SU-DHL-6 (cell line): ENCODE measurements at regions not wholly inside any gene's neighbourhood (a gene's known extent, or its start where the extent isn't known, plus 50 kb on each side); places are given as distances from the start of the nearest gene placed in this dataset.

Experiments used
- H2AFZ ChIP-seq: fragments of 200-600 bp; sonication (generic); 2 replicates; pipeline ENCODE4 v1.6.1; 2014; ENCODE audit warnings: low read depth, mild to moderate bottlenecking, moderate library complexity, mixed read lengths, antibody characterized with exemption, low read length; ENCODE audit not compliant: severe bottlenecking
- H3F3A ChIP-seq: fragments of 200-600 bp; shearing (Covaris generic); 2 replicates; pipeline ENCODE4 v1.6.0; 2016; ENCODE audit warnings: antibody characterized with exemption, mild to moderate bottlenecking; ENCODE audit not compliant: insufficient read depth
- H3K27ac ChIP-seq: fragments of 200-600 bp; sonication (generic); 2 replicates; pipeline ENCODE4 v1.5.1; 2016; ENCODE audit warnings: low read depth, mild to moderate bottlenecking, low read length, moderate library complexity, mixed read lengths
- H3K27me3 ChIP-seq: fragments of 200-600 bp; sonication (generic), shearing (Covaris generic); 2 replicates; pipeline ENCODE4 v1.6.0; 2014; ENCODE audit warnings: mild to moderate bottlenecking, low read length
- H3K36me3 ChIP-seq: fragments of 200-600 bp; sonication (generic); 2 replicates; pipeline ENCODE4 v1.6.1; 2014; ENCODE audit warnings: mild to moderate bottlenecking, low read length, mixed read lengths
- H3K4me2 ChIP-seq: fragments of 300-600, 200-600 bp; shearing (Covaris generic), sonication (generic); 2 replicates; pipeline ENCODE4 v1.6.0; 2014; ENCODE audit warnings: low read length, low read depth, mild to moderate bottlenecking; ENCODE audit not compliant: poor library complexity, severe bottlenecking
- H3K4me3 ChIP-seq: fragments of 200-600 bp; sonication (generic); 2 replicates; pipeline ENCODE4 v1.5.1; 2014; ENCODE audit warnings: antibody characterized with exemption, low read length, mild to moderate bottlenecking, mixed read lengths; ENCODE audit not compliant: insufficient read depth, poor library complexity, severe bottlenecking
- H3K79me2 ChIP-seq: fragments of 200-600 bp; sonication (generic); 2 replicates; pipeline ENCODE4 v1.6.1; 2014; ENCODE audit warnings: mild to moderate bottlenecking, low read length, moderate library complexity; ENCODE audit not compliant: insufficient read depth
- H3K9ac ChIP-seq: fragments of 200-600 bp; sonication (generic); 2 replicates; pipeline ENCODE4 v1.7.0; 2014; ENCODE audit warnings: mild to moderate bottlenecking, low read length
- H3K9me2 ChIP-seq: fragments of 200-600 bp; sonication (generic); replicated peaks from 2 replicates; pipeline ENCODE4 v1.6.1; 2014; ENCODE audit warnings: low read length; ENCODE audit not compliant: insufficient read depth
- H3K9me3 ChIP-seq: fragments of 200-600 bp; sonication (generic); 2 replicates; pipeline ENCODE4 v1.6.1; 2014; ENCODE audit warnings: low read length, mixed read lengths; ENCODE audit not compliant: insufficient read depth
- H4K20me1 ChIP-seq: fragments of 200-600 bp; sonication (generic); 2 replicates; pipeline ENCODE4 v1.6.1; 2014; ENCODE audit warnings: low read depth, mild to moderate bottlenecking, antibody characterized with exemption, low read length, moderate library complexity, mixed read lengths
- CTCF ChIP-seq: fragments of 200-600 bp; sonication (generic); IDR thresholded peaks from one replicate; pipeline ENCODE4 v1.5.1; 2017; ENCODE audit warnings: antibody characterized with exemption, mild to moderate bottlenecking, low read length, moderate library complexity; ENCODE audit not compliant: insufficient read depth, poor library complexity, severe bottlenecking
- EZH2phosphoT487 ChIP-seq: fragments of 200-600 bp; sonication (generic), shearing (Covaris generic); conservative IDR thresholded peaks from 2 replicates; pipeline ENCODE4 v1.6.1; 2018; ENCODE audit warnings: mild to moderate bottlenecking, antibody characterized with exemption, low read length, moderate library complexity, mixed read lengths

GRCh38 chr5:82659115-82659514, 381.0 kb upstream of the RPS23 start:
- Histone ChIP-seq H3K4me3 (no peak overlapping the region), H3K27me3 (no peaks in the 10 kb centered on the region), H2AFZ (no peak overlapping the region), H3K79me2 (no peaks in the 10 kb centered on the region), H3K36me3 (no peaks in the 10 kb centered on the region), H3F3A (no peaks in the 10 kb centered on the region), H3K9me3 (no peaks in the 10 kb centered on the region), H3K27ac (no peak overlapping the region), H3K9ac (no peak overlapping the region), H3K9me2 (no peaks in the 10 kb centered on the region), H3K4me2 (no peak overlapping the region), H4K20me1 (no peaks in the 10 kb centered on the region)
- TF ChIP-seq EZH2phosphoT487 (no peak), CTCF (no peak)

- TF ChIP-seq EZH2phosphoT487, result no peak
- TF ChIP-seq CTCF, result no peak
- no peak overlapping the region for H3K4me3 ChIP-seq
Observed at GRCh38 chr5:82657033-82657699, 379.0 kb upstream of the RPS23 start.

GRCh38 chr5:82656341-82656761, 378.2 kb upstream of the RPS23 start:
- Histone ChIP-seq H3K36me3 (no peaks in the 10 kb centered on the region), H3K4me3 (no peak overlapping the region), H3K9ac (no peak overlapping the region), H3F3A (no peaks in the 10 kb centered on the region), H4K20me1 (no peaks in the 10 kb centered on the region), H3K27me3 (no peaks in the 10 kb centered on the region), H3K4me2 (no peak overlapping the region), H3K27ac (no peak overlapping the region), H3K9me2 (no peaks in the 10 kb centered on the region), H3K79me2 (no peaks in the 10 kb centered on the region), H2AFZ (no peak overlapping the region), H3K9me3 (no peaks in the 10 kb centered on the region)
- TF ChIP-seq EZH2phosphoT487 (no peak), CTCF (no peak)

More at GRCh38 chr5:82657033-82657699, 379.0 kb upstream of the RPS23 start:
- Histone ChIP-seq H3K27ac (no peak overlapping the region), H3K27me3 (no peaks in the 10 kb centered on the region), H3K9me2 (no peaks in the 10 kb centered on the region), H3K9ac (no peak overlapping the region), H4K20me1 (no peaks in the 10 kb centered on the region), H3K4me2 (no peak overlapping the region), H3K36me3 (no peaks in the 10 kb centered on the region), H3K79me2 (no peaks in the 10 kb centered on the region), H2AFZ (no peak overlapping the region), H3F3A (no peaks in the 10 kb centered on the region), H3K9me3 (no peaks in the 10 kb centered on the region)
